ENCODE measurements at regions not wholly inside any gene's neighbourhood (a gene's known extent, or its start where the extent isn't known, plus 50 kb on each side); places are given as distances from the start of the nearest gene placed in this dataset.

DNA sequence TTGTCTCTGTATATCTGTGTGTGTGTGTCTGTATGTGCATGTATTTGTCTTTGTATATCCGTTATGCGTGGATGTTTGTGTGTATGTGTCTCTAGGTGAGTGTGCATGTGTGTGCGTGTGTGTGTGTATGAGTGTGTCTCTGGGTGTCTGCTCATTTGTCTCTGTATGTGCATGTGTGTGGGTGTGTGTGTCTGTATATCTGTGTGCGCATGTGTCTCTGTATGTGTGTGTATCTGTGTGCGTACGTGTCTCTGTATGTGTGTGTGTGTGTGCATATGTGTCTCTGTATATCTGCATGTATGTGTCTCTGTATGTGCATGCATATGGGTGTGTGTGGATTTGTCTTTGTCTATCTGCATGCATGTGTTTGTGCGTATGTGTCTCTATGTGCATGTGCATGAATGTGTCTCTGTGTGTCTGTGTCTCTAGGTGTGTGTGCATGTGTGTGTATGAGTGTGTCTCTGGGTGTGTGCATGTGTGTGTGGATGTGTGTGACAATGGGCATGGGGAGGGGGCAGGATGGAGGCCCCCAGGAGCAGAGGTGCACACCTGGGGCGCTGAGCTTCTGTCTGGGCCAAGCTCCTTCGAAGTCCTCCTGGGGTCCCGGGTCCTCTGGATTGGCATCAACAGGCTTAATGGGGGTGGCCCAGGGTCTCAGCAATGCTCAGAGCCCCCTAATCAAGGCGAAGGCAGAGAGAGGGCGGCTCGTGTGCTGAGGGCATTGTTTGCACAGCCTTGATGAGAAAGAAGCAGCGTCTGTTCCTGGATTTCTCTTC lies 373.4 kb upstream of the IRX4 start:
- H3K9me3 Mint-ChIP-seq, result peaks cover 6% of the 10 kb centered on the region
- no peak for ATAC-seq
- H3K27me3 Mint-ChIP-seq, result no peaks in the 10 kb centered on the region
- H3K4me1 Mint-ChIP-seq, result no peaks in the 10 kb centered on the region
- no peak overlapping the region for H3K27ac Mint-ChIP-seq
- no peaks in the 10 kb centered on the region for H3K36me3 Mint-ChIP-seq
- H3K4me3 Mint-ChIP-seq, result no peak overlapping the region

DNA sequence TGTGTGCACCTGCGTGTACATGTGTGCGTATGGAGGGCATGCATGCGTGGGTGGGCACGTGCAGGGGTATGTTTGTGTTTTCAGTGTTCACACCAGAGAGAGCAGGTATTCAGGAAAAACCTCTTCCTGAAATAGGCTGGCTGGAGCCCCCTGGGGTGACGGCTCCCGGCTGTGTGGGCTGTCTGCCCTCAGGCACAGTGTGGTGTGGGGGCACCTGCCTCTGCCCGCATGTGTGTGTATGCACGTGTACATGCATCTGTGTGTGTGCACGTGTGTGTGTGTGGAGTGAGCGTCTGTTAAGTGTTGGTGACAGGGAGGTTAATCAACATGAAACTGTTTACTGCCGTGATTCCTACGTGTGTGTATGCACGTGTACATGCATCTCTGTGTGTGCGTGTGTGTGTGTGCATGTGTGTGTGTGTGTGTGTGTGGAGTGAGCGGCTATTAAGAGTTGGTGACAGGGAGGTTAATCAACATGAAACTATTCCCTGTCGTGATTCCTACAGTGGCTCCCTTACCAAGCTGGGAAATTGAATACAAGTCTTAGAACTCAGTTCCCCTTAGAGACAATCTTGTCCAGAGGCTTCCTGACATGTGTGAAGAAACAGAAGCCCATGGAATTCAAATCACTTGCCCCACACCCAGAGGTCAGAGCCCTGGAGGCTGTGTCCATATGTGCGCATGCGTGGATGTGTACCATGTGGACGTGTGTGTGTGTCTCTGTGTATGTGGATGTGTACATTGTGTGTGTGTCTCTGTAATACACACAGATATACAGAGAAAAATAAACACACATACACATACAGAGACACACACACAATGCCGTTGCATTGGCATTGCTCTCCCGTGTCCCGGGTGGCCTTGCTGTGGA lies 372.4 kb upstream of the IRX4 start:
- no peak overlapping the region for H3K27ac Mint-ChIP-seq

DNA sequence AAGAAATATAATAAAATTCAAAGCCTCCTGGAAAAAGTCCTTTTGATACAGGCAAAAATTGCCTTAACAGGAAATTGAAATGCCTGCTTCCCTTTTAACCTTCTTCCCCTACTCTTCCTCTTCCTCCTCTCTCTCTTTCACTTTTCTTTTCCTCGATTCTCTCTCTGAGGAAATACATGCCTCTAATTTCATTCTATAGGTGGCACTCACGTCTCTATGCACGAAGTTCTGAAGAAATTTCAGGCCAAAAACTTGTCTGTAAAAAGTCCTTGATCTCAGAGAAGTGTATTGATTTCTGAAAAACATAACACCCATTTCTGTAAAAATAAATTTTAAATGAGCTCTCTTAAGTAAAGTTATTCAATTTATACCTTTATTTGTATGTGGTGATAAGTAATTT lies 371.7 kb upstream of the IRX4 start:
- Mint-ChIP-seq H3K27ac (no peak overlapping the region), H3K4me3 (no peak overlapping the region), H3K4me1 (no peaks in the 10 kb centered on the region), H3K9me3 (peaks cover 6% of the 10 kb centered on the region), H3K36me3 (no peaks in the 10 kb centered on the region), H3K27me3 (no peaks in the 10 kb centered on the region)
- no peak for ATAC-seq

More for the DNA sequence above, 372.4 kb upstream of the IRX4 start:
- Mint-ChIP-seq H3K27me3 (no peaks in the 10 kb centered on the region), H3K36me3 (no peaks in the 10 kb centered on the region), H3K9me3 (peaks cover 6% of the 10 kb centered on the region), H3K4me3 (no peak overlapping the region), H3K4me1 (no peaks in the 10 kb centered on the region)
- ATAC-seq, result no peak

DNA sequence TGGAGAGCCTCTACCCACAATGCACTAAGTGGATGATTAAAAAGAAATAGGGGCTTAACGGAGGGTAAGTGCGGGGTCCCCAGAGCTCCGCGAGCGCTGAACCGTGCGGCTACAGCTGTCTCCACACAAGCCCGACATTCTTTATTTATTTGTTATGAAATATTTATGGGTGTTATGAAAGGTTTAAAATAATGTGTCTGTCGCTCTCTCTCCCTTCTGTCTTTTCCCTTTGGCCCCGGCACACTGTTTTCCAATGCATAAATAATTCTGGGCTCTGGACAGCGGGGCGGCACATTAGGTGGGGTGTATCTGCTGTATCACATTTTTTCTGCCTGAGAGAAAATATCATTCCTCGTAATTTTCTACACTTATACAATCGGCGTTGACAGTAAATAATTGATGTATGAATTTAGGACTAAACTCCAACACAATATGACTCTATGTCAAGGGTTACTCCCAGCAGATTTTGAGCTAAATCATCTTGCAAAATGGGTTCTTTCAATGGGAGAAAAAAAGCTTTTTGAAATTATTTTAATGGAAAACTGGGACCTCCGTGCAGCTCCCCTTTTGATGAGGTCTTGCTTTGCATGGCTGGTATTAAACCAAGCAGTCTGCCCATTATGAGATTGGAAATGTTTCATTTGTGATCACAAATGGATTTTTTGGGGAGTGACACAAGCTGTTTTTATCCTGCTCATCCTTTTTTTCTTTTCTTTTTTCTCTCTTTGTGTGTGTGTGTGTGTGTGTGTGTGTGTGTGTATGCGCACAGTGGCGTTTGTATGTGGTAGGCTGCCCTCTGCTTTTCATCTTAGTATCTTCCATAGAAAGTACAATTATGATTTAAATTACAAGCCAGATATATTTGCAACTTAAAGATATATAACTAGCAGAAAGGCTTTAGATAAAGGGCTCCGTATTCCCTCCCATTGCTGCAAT lies 370.6 kb upstream of the IRX4 start:
- peaks cover 7% of the 10 kb centered on the region for H3K9me3 Mint-ChIP-seq
- H3K36me3 Mint-ChIP-seq, result no peaks in the 10 kb centered on the region
- no peaks in the 10 kb centered on the region for H3K4me1 Mint-ChIP-seq
- H3K4me3 Mint-ChIP-seq, result no peak overlapping the region
- no peak for ATAC-seq
- H3K27me3 Mint-ChIP-seq, result no peaks in the 10 kb centered on the region
- no peak overlapping the region for H3K27ac Mint-ChIP-seq

DNA sequence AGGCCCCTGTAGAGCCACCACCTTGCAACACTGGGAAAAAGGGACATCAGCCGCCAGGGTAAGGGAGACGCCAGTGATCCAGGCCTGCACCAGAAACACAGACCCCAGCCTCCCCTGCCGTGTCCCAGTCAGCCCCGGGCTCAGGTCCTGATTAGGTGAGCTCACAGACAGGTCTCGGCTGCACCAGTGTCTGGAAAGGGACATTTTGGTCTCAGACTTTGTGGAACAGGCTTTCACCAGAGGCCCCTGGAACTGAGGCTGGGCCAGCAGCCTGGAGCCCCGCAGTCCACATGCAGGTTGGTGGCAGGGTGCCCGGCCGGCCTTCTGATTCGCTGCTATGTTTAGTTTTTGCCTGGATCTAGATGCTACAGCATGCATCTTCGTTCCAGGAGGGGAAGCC lies 369.0 kb upstream of the IRX4 start:
- ATAC-seq, result no peak
- peaks cover 18% of the 10 kb centered on the region for H3K9me3 Mint-ChIP-seq
- no peaks in the 10 kb centered on the region for H3K36me3 Mint-ChIP-seq
- no peaks in the 10 kb centered on the region for H3K4me1 Mint-ChIP-seq
- no peak overlapping the region for H3K4me3 Mint-ChIP-seq
- no peaks in the 10 kb centered on the region for H3K27me3 Mint-ChIP-seq
- no peak overlapping the region for H3K27ac Mint-ChIP-seq

DNA sequence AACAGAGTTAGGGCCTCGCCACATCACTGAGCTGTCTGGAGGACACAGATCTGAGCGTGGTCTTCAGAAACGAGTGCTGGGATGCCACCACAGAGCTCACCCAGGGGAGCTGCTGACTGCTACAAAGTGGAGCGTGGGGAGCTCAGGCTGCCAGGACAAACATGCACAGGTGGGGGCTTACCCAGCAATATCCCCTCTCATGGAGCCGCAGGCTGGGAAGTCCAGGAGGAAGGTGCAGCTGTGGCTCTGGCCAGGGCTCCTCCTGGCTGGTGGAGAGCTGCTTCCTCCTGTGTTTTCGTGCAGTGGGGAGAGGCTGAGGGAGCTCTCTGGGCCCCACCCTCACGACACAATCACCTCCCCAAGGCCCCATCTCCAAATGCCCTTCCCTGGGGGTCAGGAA lies 368.6 kb upstream of the IRX4 start:
- ATAC-seq, result no peak
- H3K9me3 Mint-ChIP-seq, result peaks cover 19% of the 10 kb centered on the region
- H3K36me3 Mint-ChIP-seq, result no peaks in the 10 kb centered on the region
- H3K4me1 Mint-ChIP-seq, result no peaks in the 10 kb centered on the region
- no peaks in the 10 kb centered on the region for H3K27me3 Mint-ChIP-seq
- H3K27ac Mint-ChIP-seq, result no peak overlapping the region
- H3K4me3 Mint-ChIP-seq, result no peak overlapping the region

DNA sequence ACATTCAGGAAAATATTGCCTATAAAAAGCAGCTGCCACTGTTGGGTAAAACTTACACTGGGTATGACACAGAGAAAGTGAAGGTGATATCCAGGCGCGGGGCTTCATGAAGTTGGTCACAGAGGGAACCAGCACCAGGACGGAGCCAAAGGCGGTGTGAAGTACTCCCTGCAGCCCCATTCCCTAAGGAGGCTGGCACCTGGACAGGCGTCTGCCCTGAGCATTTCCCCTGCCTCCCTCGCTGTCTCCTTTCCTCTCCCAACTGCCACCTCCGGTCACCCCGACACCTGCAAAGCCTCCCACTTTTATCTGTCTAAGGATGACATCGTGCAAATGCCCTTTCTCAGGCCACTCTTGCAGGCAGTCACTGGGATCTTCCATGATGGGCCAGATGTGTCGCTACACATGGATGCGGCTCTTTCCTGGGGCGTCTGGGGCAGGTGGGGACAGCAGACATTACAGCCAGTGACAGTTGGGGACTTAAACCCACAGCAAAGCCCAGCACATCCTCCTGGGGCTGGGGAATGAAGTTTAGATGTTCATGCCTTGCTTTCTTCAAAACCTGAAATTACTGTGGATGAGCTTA lies 367.7 kb upstream of the IRX4 start:
- Mint-ChIP-seq H3K4me1 (no peaks in the 10 kb centered on the region), H3K27me3 (no peaks in the 10 kb centered on the region), H3K9me3 (peaks cover 12% of the 10 kb centered on the region), H3K36me3 (no peaks in the 10 kb centered on the region), H3K27ac (no peak overlapping the region), H3K4me3 (no peak overlapping the region)
- no peak for ATAC-seq

DNA sequence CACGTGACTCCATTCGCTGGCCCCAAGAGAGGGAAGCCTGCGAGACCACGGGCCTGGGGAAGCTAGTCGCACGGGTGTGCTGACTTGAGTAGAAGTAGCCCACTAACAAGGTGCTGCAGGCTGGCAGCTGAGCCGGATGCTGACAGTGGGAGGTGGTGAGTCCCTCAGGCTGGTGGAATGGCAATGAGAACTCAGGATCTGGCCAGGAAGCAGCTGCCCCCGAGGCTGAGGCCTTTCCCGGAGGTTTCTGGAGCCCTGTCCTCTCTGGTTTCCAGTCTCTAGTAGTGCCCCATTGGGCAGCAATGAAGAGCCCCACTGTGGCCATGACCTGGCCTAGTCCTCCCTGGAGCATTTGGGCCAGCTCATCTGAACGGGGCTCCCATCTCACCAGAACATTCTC lies 366.7 kb upstream of the IRX4 start:
- H3K27ac Mint-ChIP-seq, result no peak overlapping the region
- H3K4me1 Mint-ChIP-seq, result no peaks in the 10 kb centered on the region
- H3K9me3 Mint-ChIP-seq, result peaks cover 12% of the 10 kb centered on the region
- no peaks in the 10 kb centered on the region for H3K36me3 Mint-ChIP-seq
- ATAC-seq, result no peak
- H3K4me3 Mint-ChIP-seq, result no peak overlapping the region
- no peaks in the 10 kb centered on the region for H3K27me3 Mint-ChIP-seq

DNA sequence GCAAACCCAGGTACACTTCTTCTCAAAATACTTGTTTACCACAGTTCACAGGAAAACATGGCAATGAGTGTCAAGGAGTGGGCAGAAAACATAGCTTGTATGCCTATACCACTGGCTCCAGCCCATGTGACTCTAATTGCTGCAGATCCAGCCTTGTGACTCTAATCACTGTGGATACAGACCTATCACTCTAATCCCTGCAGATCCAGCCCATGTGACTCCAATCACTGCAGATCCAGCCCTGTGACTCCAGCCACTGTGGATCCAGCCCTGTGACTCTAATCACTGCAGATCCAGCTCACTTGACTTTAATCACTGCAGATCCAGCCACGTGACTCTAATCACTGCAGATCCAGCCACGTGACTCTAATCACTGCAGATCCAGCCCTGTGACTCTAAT lies 366.3 kb upstream of the IRX4 start:
- ATAC-seq, result no peak
- H3K9me3 Mint-ChIP-seq, result peaks cover 12% of the 10 kb centered on the region
- no peaks in the 10 kb centered on the region for H3K4me1 Mint-ChIP-seq
- no peak overlapping the region for H3K27ac Mint-ChIP-seq
- no peaks in the 10 kb centered on the region for H3K36me3 Mint-ChIP-seq
- H3K27me3 Mint-ChIP-seq, result no peaks in the 10 kb centered on the region
- no peak overlapping the region for H3K4me3 Mint-ChIP-seq

DNA sequence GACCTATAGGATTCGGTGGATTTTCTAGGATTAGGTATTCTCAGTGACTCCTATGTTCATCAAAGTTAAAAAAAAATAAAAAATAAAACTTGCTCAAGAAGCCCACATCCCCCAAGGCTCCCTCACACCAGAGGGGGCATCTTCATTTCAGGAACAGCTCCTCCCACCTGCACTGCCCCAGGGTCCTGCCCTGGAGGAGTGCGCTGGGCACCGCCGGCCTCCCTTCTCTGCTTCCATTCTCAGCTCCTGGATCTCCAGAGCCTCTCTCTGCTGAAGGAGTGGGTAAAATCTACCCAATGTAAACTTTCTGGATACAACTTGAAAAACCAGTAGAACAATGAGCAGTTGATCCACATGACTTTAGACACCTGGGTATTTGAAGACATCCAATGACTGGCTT lies 359.8 kb upstream of the IRX4 start:
- Mint-ChIP-seq H3K4me1 (no peaks in the 10 kb centered on the region), H3K36me3 (no peaks in the 10 kb centered on the region), H3K27me3 (no peaks in the 10 kb centered on the region), H3K27ac (no peak overlapping the region), H3K4me3 (no peak overlapping the region), H3K9me3 (peaks cover 9% of the 10 kb centered on the region)
- ATAC-seq, result no peak

DNA sequence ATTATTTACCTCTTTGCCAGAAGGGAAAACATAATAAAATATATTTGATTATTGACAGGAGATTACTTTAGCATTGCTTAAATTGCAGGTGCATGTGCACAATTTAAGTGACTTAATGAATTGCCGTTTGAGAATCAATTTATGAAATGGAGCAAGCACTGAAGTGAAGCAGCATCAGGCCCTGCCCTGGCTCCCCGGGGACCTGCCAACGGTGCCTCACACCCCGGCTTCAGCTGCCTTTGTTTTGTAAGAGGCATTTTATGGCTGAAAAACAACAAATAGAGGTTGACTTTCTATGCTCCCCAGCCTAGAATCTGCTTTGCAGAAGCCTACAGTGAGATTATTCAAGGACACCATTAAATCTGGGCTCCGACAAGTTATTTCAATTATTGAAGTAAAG lies 359.1 kb upstream of the IRX4 start:
- no peaks in the 10 kb centered on the region for H3K4me1 Mint-ChIP-seq
- no peaks in the 10 kb centered on the region for H3K27me3 Mint-ChIP-seq
- ATAC-seq, result no peak
- no peaks in the 10 kb centered on the region for H3K36me3 Mint-ChIP-seq
- no peak overlapping the region for H3K4me3 Mint-ChIP-seq
- peaks cover 9% of the 10 kb centered on the region for H3K9me3 Mint-ChIP-seq
- no peak overlapping the region for H3K27ac Mint-ChIP-seq

DNA sequence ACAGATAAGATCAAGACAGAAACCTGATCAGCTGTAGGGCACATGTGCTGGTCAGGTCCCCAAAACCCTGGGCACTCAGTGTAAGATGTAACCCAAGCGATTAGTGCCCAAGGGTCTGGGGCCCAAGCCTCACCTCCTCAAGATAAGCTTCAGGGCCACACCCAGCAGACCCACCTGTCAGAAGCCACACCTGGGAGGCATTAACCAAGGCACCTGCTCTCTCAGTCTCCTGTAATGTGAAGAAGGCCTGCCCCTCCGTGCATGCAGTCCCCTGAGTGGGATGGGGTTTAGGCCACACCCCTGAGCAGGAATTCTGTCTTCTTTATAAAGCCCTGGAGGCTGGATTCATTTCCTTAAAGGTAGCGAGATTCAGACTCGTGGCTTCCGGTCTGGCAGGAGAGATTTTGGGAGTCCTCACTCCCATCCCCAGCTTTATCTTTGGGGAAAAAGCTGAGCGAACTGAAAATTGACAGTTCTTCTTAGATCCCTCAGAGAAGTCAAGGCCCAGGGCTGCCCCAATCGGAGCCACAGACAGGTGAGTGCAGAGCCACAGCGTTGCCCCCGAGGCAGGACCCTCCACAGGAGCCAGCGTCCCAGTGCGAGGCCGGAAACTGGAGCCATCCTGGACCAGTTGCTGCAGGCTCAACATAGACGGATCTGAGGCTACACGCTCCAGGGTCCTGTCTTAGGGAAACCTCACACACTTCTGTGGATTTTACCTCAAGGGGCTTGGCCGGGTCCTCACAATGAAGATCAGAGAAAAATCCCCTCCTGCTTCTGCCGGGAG lies 357.6 kb upstream of the IRX4 start:
- Mint-ChIP-seq H3K9me3 (peaks cover 10% of the 10 kb centered on the region), H3K4me3 (no peak overlapping the region), H3K27me3 (no peaks in the 10 kb centered on the region), H3K27ac (no peak overlapping the region), H3K4me1 (no peaks in the 10 kb centered on the region), H3K36me3 (no peaks in the 10 kb centered on the region)
- no peak for ATAC-seq

DNA sequence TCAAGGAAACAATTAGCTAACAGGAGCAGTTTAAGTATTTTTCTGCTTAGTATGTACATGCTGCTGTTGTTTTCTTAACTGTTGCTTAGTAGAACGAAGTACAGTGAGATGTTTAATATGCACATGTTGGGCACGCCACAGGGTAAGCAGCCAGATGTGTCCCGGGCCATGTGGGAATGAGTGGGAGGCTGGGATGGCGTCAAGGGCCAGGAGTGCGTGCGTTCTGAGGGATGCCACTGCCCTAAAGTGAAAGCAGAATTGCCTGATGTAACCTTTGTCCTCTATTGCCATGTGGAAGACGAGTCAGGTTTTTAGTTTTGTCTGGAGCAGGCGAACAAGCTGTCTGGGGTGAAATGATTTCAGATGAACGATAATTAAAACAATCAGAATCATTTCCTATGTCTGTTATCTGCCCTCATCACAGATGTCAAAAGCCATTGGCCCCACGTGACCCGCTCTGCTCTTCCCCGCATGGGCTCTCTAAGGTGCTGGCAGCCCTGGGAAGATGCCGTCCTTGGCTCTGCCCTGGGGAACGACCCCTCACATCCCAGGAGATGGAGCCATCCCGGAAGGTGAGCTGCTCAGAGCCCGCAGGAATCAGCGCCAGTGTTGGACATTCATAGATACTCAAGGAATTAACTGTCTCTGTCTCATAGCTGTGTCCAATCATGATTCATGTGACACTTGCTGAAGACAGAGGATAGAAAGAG lies 356.6 kb upstream of the IRX4 start:
- H3K36me3 Mint-ChIP-seq, result no peaks in the 10 kb centered on the region

DNA sequence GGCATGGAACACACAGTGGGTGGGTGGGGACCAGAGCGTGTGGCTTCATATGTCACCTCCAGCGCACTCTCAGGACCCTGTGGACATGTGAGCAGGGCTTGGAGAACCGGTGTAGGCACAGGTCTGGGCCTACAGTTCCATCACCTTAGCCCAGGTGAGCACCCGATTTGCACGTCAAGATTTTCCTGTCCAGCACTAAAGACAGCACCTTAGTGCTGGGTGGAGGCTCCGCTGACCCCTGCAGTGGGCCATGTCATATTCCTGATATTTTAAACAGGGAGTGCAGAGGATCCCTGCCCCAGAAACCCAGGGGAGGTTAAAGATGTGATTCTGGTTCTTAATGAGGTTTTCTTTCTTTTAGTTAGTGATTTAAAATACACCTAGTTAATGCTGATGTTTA lies 356.0 kb upstream of the IRX4 start:
- Mint-ChIP-seq H3K9me3 (peaks cover 20% of the 10 kb centered on the region), H3K4me1 (no peaks in the 10 kb centered on the region), H3K27me3 (no peaks in the 10 kb centered on the region), H3K36me3 (no peaks in the 10 kb centered on the region), H3K27ac (no peak overlapping the region), H3K4me3 (no peak overlapping the region)
- ATAC-seq, result no peak

More for the DNA sequence above, 356.6 kb upstream of the IRX4 start:
- H3K9me3 Mint-ChIP-seq, result peaks cover 16% of the 10 kb centered on the region
- no peak for ATAC-seq
- no peaks in the 10 kb centered on the region for H3K27me3 Mint-ChIP-seq
- H3K4me1 Mint-ChIP-seq, result no peaks in the 10 kb centered on the region
- H3K4me3 Mint-ChIP-seq, result no peak overlapping the region
- H3K27ac Mint-ChIP-seq, result no peak overlapping the region
